HEK293 (cell line): ENCODE measurements at regions not wholly inside any gene's neighbourhood (a gene's known extent, or its start where the extent isn't known, plus 50 kb on each side); places are given as distances from the start of the nearest gene placed in this dataset.

Experiments
- CTCF ChIP-seq: fragments of 450-650 bp; formaldehyde crosslinking; IDR thresholded peaks from 2 replicates; pipeline ENCODE4 v1.5.1; 2016; ENCODE audit warnings: missing biosample characterization, missing genetic modification characterization
- ZNF792 ChIP-seq: fragments of 450-650 bp; formaldehyde crosslinking; IDR thresholded peaks from 2 replicates; pipeline ENCODE4 v1.5.1; 2016; ENCODE audit warnings: missing biosample characterization, missing genetic modification characterization

GRCh38 chrX:10893366-10893765 lies 217.8 kb upstream of the HCCS start:
- TF ChIP-seq ZNF792 (tag by site-specific recombination) (no peak), CTCF (tag by site-specific recombination) (no peak)
